Neuronal stem cell (in vitro differentiated cells): ENCODE measurements at regions not wholly inside any gene's neighbourhood (a gene's known extent, or its start where the extent isn't known, plus 50 kb on each side); places are given as distances from the start of the nearest gene placed in this dataset.

Experiments
- DNase-seq: peaks from one replicate; pipeline ENCODE4 v3.0.0-alpha.2; 2013; ENCODE audit warnings: low spot score
- H2AFZ ChIP-seq: one replicate; pipeline ENCODE4 v1.6.1; 2013; ENCODE audit warnings: mild to moderate bottlenecking, low read length, inconsistent platforms
- H2AK5ac ChIP-seq: 2 replicates; pipeline ENCODE4 v1.6.1; 2013; ENCODE audit warnings: low read depth, mild to moderate bottlenecking, inconsistent platforms, low read length, moderate library complexity, mixed read lengths
- H2BK120ac ChIP-seq: 2 replicates; pipeline ENCODE4 v1.6.1; 2013; ENCODE audit warnings: low read depth, mild to moderate bottlenecking, inconsistent platforms, low read length, moderate library complexity, mixed read lengths
- H2BK12ac ChIP-seq: one replicate; pipeline ENCODE4 v1.6.1; 2013; ENCODE audit warnings: low read length, inconsistent platforms
- H2BK15ac ChIP-seq: 2 replicates; pipeline ENCODE4 v1.6.1; 2013; ENCODE audit warnings: mild to moderate bottlenecking, low read length, inconsistent platforms, mixed read lengths
- H2BK5ac ChIP-seq: one replicate; pipeline ENCODE4 v1.6.1; 2013; ENCODE audit warnings: inconsistent platforms, mild to moderate bottlenecking, low read length, moderate library complexity
- H3K14ac ChIP-seq: one replicate; pipeline ENCODE4 v1.6.1; 2013; ENCODE audit warnings: low read length, inconsistent platforms
- H3K18ac ChIP-seq: 2 replicates; pipeline ENCODE4 v1.6.1; 2013; ENCODE audit warnings: low read length, inconsistent platforms
- H3K23ac ChIP-seq: 2 replicates; pipeline ENCODE4 v1.6.1; 2013; ENCODE audit warnings: low read depth, mild to moderate bottlenecking, mixed read lengths, low read length, inconsistent platforms; ENCODE audit not compliant: poor library complexity
- H3K27ac ChIP-seq: replicated peaks from 3 replicates; pipeline ENCODE4 v1.5.1; 2013; ENCODE audit warnings: low read length, inconsistent platforms
- H3K27me3 ChIP-seq, 3 experiments: 2 replicates each; pipeline ENCODE4 v1.6.1; 2013; ENCODE audit warnings: low read length in 3 of 3, mild to moderate bottlenecking in 2 of 3, inconsistent platforms in 1 of 3, low read depth in 1 of 3, mixed read lengths in 1 of 3, moderate library complexity in 1 of 3; ENCODE audit not compliant: control insufficient read depth in 3 of 3, insufficient read depth in 3 of 3
- H3K36me3 ChIP-seq, 2 donors: replicated peaks in 1 of 2; 2 replicates each; pipeline ENCODE4 v1.6.1; 2013; ENCODE audit warnings: low read length in 2 of 2; ENCODE audit not compliant: control insufficient read depth in 2 of 2, insufficient read depth in 2 of 2
- H3K4ac ChIP-seq: 2 replicates; pipeline ENCODE4 v1.6.1; 2013; ENCODE audit warnings: inconsistent platforms, mild to moderate bottlenecking, low read length, moderate library complexity
- H3K4me1 ChIP-seq, 2 donors: 1 replicate in 1 of 2; 2 replicates in 1 of 2; pipeline ENCODE4 v1.6.1; 2013; ENCODE audit warnings: low read length in 2 of 2, low read depth in 1 of 2; ENCODE audit not compliant: control insufficient read depth in 2 of 2, insufficient read depth in 1 of 2
- H3K4me2 ChIP-seq: one replicate; pipeline ENCODE4 v1.6.1; 2013; ENCODE audit warnings: mild to moderate bottlenecking, low read length, inconsistent platforms; ENCODE audit not compliant: insufficient read depth, poor library complexity, severe bottlenecking
- H3K4me3 ChIP-seq, 2 donors: 2 replicates each; pipeline ENCODE4 v1.5.1; 2013; ENCODE audit warnings: low read length in 2 of 2, mild to moderate bottlenecking in 2 of 2, inconsistent platforms in 1 of 2, moderate library complexity in 1 of 2
- H3K79me1 ChIP-seq: one replicate; pipeline ENCODE4 v1.6.1; 2013; ENCODE audit warnings: low read depth, mild to moderate bottlenecking, inconsistent platforms, low read length, moderate library complexity
- H3K9ac ChIP-seq: one replicate; pipeline ENCODE4 v1.6.1; 2013; ENCODE audit warnings: mild to moderate bottlenecking, low read depth, low read length, inconsistent platforms; ENCODE audit not compliant: poor library complexity
- H3K9me3 ChIP-seq, 2 donors: replicated peaks in 1 of 2; 2 replicates each; pipeline versions ENCODE3 to v1.6.1; 2013; ENCODE audit warnings: low read length in 2 of 2, mild to moderate bottlenecking in 2 of 2, inconsistent platforms in 1 of 2, low read depth in 1 of 2, mixed read lengths in 1 of 2, moderate library complexity in 1 of 2; ENCODE audit not compliant: control insufficient read depth in 2 of 2, insufficient read depth in 1 of 2
- H4K8ac ChIP-seq: one replicate; pipeline ENCODE4 v1.6.1; 2013; ENCODE audit warnings: low read depth, mild to moderate bottlenecking, inconsistent platforms, low read length, moderate library complexity
- H4K91ac ChIP-seq: one replicate; pipeline ENCODE4 v1.6.1; 2013; ENCODE audit warnings: low read length, low read depth, mild to moderate bottlenecking, inconsistent platforms; ENCODE audit not compliant: poor library complexity
- WGBS, 2 donors: extraction: QIAGEN DNeasy Blood & Tissue Kit; methylation state at CpG; one replicate each; pipeline ENCODE4 v1.1.7; 2013; ENCODE audit warnings: missing lambda C conversion rate in 2 of 2, mixed read lengths in 1 of 2; ENCODE audit not compliant: insufficient read length in 2 of 2, insufficient replicate concordance in 1 of 2; ENCODE audit errors: extremely low coverage in 2 of 2; 5-methylcytosine and 5-hydroxymethylcytosine counted together

GRCh38 chr7:24492576-24492975 lies 80.7 kb upstream of the PALS2 start:
- H3K4me1 ChIP-seq, result no peaks in the 10 kb centered on the region
- no peak overlapping the region for H3K4ac ChIP-seq
- H2BK5ac ChIP-seq, result no peak overlapping the region
- H2BK120ac ChIP-seq, result no peak overlapping the region
- no peak overlapping the region for H2AK5ac ChIP-seq
- no peak overlapping the region for H3K9ac ChIP-seq
- no peak overlapping the region for H4K91ac ChIP-seq
- WGBS, 2 donors, result no CpG with 5 or more reads among the region's 2 CpGs
- no peak overlapping the region for H2AFZ ChIP-seq
- H3K4me2 ChIP-seq, result no peak overlapping the region
- no peaks in the 10 kb centered on the region for H3K36me3 ChIP-seq
- H3K9me3 ChIP-seq, result peaks cover 3 to 5% of the 10 kb centered on the region in 2 donors
- no peaks in the 10 kb centered on the region for H3K27me3 ChIP-seq
- no peak overlapping the region for H3K4me3 ChIP-seq
- H3K79me1 ChIP-seq, result no peaks in the 10 kb centered on the region
- no peak overlapping the region for H2BK15ac ChIP-seq
- H4K8ac ChIP-seq, result no peak overlapping the region
- no peak overlapping the region for H3K23ac ChIP-seq
- H2BK12ac ChIP-seq, result no peak overlapping the region
- no peak overlapping the region for H3K14ac ChIP-seq
- H3K27ac ChIP-seq, result no peak overlapping the region
- DNase-seq, result no peak
- no peak overlapping the region for H3K18ac ChIP-seq

DNA sequence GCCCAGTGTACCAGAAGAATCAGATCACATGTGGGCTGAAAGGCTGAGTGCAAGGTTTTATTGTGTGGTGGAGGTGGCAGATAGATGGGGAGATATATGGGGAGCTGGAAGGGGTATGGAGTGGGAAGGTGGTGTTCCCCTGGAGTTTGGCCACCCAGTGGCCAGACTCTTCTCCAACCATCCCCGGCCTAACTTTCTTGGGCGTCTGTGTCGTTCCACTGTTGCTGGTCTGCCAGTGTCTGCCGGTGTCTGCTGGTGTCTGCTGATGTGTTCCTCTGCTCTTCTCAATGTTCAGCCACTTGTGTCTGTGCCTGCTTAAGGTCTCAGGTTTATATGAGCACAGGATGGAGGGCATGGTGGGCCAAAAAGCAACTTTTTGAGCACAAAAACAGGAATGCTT lies 78.4 kb upstream of the PALS2 start:
- Histone ChIP-seq H2BK120ac (no peak overlapping the region), H3K27me3 (no peaks in the 10 kb centered on the region), H2AK5ac (no peak overlapping the region), H4K91ac (no peak overlapping the region), H2BK15ac (no peak overlapping the region), H2BK5ac (no peak overlapping the region), H3K79me1 (no peaks in the 10 kb centered on the region), H3K9ac (no peak overlapping the region), H3K36me3 (no peaks in the 10 kb centered on the region), H3K4me1 (peaks cover 0 to 2% of the 10 kb centered on the region in 2 donors), H3K27ac (no peak overlapping the region), H4K8ac (no peak overlapping the region), H3K18ac (no peak overlapping the region), H3K9me3 (peaks cover 3 to 5% of the 10 kb centered on the region in 2 donors), H3K4ac (no peak overlapping the region), H3K4me3 (no peak overlapping the region), H3K4me2 (no peak overlapping the region), H2AFZ (no peak overlapping the region), H3K14ac (no peak overlapping the region), H3K23ac (peak overlapping the region; percentile 10), H2BK12ac (no peak overlapping the region)
- WGBS, 2 donors, result no CpG with 5 or more reads among the region's 4 CpGs
- DNase-seq, result no peak

- Histone ChIP-seq H3K4me3 (no peak overlapping the region), H4K91ac (no peak overlapping the region), H3K23ac (no peak overlapping the region), H2BK15ac (no peak overlapping the region), H3K27me3 (no peaks in the 10 kb centered on the region), H3K36me3 (no peaks in the 10 kb centered on the region), H2BK5ac (no peak overlapping the region), H3K9ac (no peak overlapping the region), H3K9me3 (peaks cover 3 to 5% of the 10 kb centered on the region in 2 donors), H2AK5ac (no peak overlapping the region), H4K8ac (no peak overlapping the region), H2BK120ac (no peak overlapping the region), H3K79me1 (no peaks in the 10 kb centered on the region), H2AFZ (no peak overlapping the region), H3K4ac (no peak overlapping the region), H3K4me1 (peaks cover 2 to 4% of the 10 kb centered on the region in 2 donors), H3K4me2 (no peak overlapping the region), H3K18ac (no peak overlapping the region), H3K27ac (no peak overlapping the region), H3K14ac (no peak overlapping the region), H2BK12ac (no peak overlapping the region)
- no CpG with 5 or more reads among the region's 2 CpGs for whole genome bisulfite sequencing, 2 donors
- DNase-seq, result no peak
Measured at GRCh38 chr7:24496036-24496435, 77.2 kb upstream of the PALS2 start.

DNA sequence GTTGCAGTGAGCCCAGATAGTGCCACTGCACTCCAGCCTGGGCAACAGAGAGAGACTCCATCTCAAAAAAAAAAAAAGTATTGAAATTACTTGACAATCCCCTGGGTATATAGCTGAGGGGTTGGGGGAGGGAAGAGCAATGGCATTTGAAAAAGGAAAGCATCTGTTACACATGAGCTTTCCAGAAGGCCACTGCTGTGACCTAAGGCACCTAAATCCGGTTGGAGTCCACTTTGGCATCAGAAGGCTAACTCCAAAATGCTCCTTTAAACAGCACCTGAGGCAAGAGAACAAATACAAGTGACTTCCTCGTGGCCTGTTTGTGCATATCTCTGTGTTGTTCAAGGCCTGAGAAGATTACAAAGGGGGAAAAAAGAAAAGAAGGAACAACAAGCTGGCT lies 74.8 kb upstream of the PALS2 start:
- H3K27me3 ChIP-seq, result no peaks in the 10 kb centered on the region
- H3K36me3 ChIP-seq, result no peaks in the 10 kb centered on the region
- no peak overlapping the region for H2BK120ac ChIP-seq
- H2BK5ac ChIP-seq, result no peak overlapping the region
- H2BK12ac ChIP-seq, result no peak overlapping the region
- no peak overlapping the region for H3K4ac ChIP-seq
- peak overlapping the region; percentile 19 for H2AFZ ChIP-seq
- H3K4me2 ChIP-seq, result no peak overlapping the region
- no peak overlapping the region for H3K23ac ChIP-seq
- H2BK15ac ChIP-seq, result no peak overlapping the region
- no peak overlapping the region for H3K9ac ChIP-seq
- H3K4me3 ChIP-seq, result no peak overlapping the region
- H3K79me1 ChIP-seq, result no peaks in the 10 kb centered on the region
- H4K8ac ChIP-seq, result no peak overlapping the region
- H4K91ac ChIP-seq, result no peak overlapping the region
- DNase-seq, result no peak
- H3K4me1 ChIP-seq, result peaks cover 2 to 4% of the 10 kb centered on the region in 2 donors
- no peak overlapping the region for H3K27ac ChIP-seq
- no peak overlapping the region for H3K14ac ChIP-seq
- H3K18ac ChIP-seq, result no peak overlapping the region
- H3K9me3 ChIP-seq, result peaks cover 3 to 5% of the 10 kb centered on the region in 2 donors
- no peak overlapping the region for H2AK5ac ChIP-seq
- no CpG with 5 or more reads among the region's 2 CpGs for WGBS, 2 donors
